Activated CD4-positive, alpha-beta T cell treated with anti-CD3 and anti-CD28 coated beads, Interleukin-2, Interleukin-6, amounts not matched to agents 100 ng/mL and 50 ng/mL, durations not matched to agents 16 hours and 8 hours (primary cell): ENCODE measurements at regions not wholly inside any gene's neighbourhood (a gene's known extent, or its start where the extent isn't known, plus 50 kb on each side); places are given as distances from the start of the nearest gene placed in this dataset.

Experiments
- DNase-seq: peaks from one replicate; pipeline ENCODE4 v3.0.0-alpha.2; 2020

GRCh38 chr20:22366631-22367030 is 217.7 kb downstream of the FOXA2 start:
- DNase-seq = no peak

- no peak for DNase-seq
These were observed 229.7 kb downstream of the FOXA2 start for GRCh38 chr20:22354647-22355046.

- DNase-seq = no peak
These were observed 230.8 kb downstream of the FOXA2 start for GRCh38 chr20:22353586-22353985.

GRCh38 chr20:22352019-22352418 is 232.4 kb downstream of the FOXA2 start:
- DNase-seq = no peak

- no peak for DNase-seq
These were observed 233.7 kb downstream of the FOXA2 start for GRCh38 chr20:22350624-22351023.

GRCh38 chr20:22348010-22348409 is 236.4 kb downstream of the FOXA2 start:
- DNase-seq = no peak

- no peak for DNase-seq
These were observed 237.7 kb downstream of the FOXA2 start for GRCh38 chr20:22346716-22347115.

GRCh38 chr20:22343612-22344011 is 240.8 kb downstream of the FOXA2 start:
- no peak for DNase-seq

GRCh38 chr20:22342410-22342809 is 242.0 kb downstream of the FOXA2 start:
- DNase-seq = no peak

GRCh38 chr20:22341508-22341907 is 242.9 kb downstream of the FOXA2 start:
- DNase-seq = no peak

- no peak for DNase-seq
These were observed 244.4 kb downstream of the FOXA2 start for GRCh38 chr20:22339946-22340345.

GRCh38 chr20:22339091-22339881 is 245.1 kb downstream of the FOXA2 start:
- peak; percentile 65 for DNase-seq

GRCh38 chr20:22338140-22338708 is 246.1 kb downstream of the FOXA2 start:
- DNase-seq = no peak

GRCh38 chr20:22335210-22335609 is 249.2 kb downstream of the FOXA2 start:
- no peak for DNase-seq

- DNase-seq = peak; percentile 53
These were observed 250.4 kb downstream of the FOXA2 start for GRCh38 chr20:22333885-22334545.

GRCh38 chr20:22324505-22324904 is 259.9 kb downstream of the FOXA2 start:
- no peak for DNase-seq

- no peak for DNase-seq
These were observed 261.9 kb downstream of the FOXA2 start for GRCh38 chr20:22322513-22322912.

- DNase-seq = no peak
These were observed 263.2 kb downstream of the FOXA2 start for GRCh38 chr20:22321191-22321590.

GRCh38 chr20:22320245-22320915 is 264.0 kb downstream of the FOXA2 start:
- DNase-seq = no peak

GRCh38 chr20:22315771-22316170 is 268.6 kb downstream of the FOXA2 start:
- no peak for DNase-seq

- DNase-seq = no peak
These were observed 269.3 kb downstream of the FOXA2 start for GRCh38 chr20:22315073-22315472.

GRCh38 chr20:22312744-22313346 is 271.5 kb downstream of the FOXA2 start:
- no peak for DNase-seq

GRCh38 chr20:22308934-22309333 is 275.4 kb downstream of the FOXA2 start:
- DNase-seq = no peak
